Panc1 (cell line): ENCODE measurements at regions not wholly inside any gene's neighbourhood (a gene's known extent, or its start where the extent isn't known, plus 50 kb on each side); places are given as distances from the start of the nearest gene placed in this dataset.
"Not testable (repeated sequence)": the region's sequence is repeated elsewhere in the genome, so short reads cannot be mapped to it uniquely, and the experiment has no call there.

Experiments
- ATAC-seq: fragments of 200-7000 bp; cut with Tn5 transposase; 2 replicates; pipeline ENCODE4 v1.9.1; 2020; ENCODE audit warnings: mild to moderate bottlenecking, moderate library complexity
- BruUV-seq: library from RNA; stranded (reverse); fragments of 400-500 nt; replicated peaks from 2 replicates; lab custom pipeline; 2021; lab: Mats Ljungman, UMichigan
- CTCF ChIA-PET: fragments of 300-600 bp; sonication (Branson Sonifier 250); formaldehyde crosslinking; loops from one replicate; lab custom pipeline; 2022; ENCODE audit warnings: antibody characterized with exemption; lab: Charles Lee
- POLR2A ChIA-PET: fragments of 300-600 bp; sonication (Branson Sonifier 250); formaldehyde crosslinking; loops from one replicate; lab custom pipeline; 2022; ENCODE audit warnings: antibody characterized with exemption; lab: Charles Lee
- DNase-seq: peaks from one replicate; pipeline ENCODE4 v3.0.0-alpha.2; 2010; ENCODE audit warnings: low read depth, low spot score
- H3K27ac ChIP-seq: 2 replicates; pipeline ENCODE4 v1.5.1; 2011; ENCODE audit warnings: mild to moderate bottlenecking, low read length, inconsistent platforms
- H3K27me3 ChIP-seq: fragments of 200-500 bp; sonication (Bioruptor generic); 2 replicates; pipeline ENCODE4 v1.6.0; 2014; ENCODE audit warnings: low read length, inconsistent platforms; ENCODE audit not compliant: control insufficient read depth, insufficient read depth
- H3K36me3 ChIP-seq: fragments of 200-500 bp; sonication (Bioruptor generic); 2 replicates; pipeline ENCODE4 v1.5.1; 2014; ENCODE audit warnings: inconsistent platforms, mild to moderate bottlenecking, low read length, moderate library complexity; ENCODE audit not compliant: control insufficient read depth, insufficient read depth
- H3K4me1 ChIP-seq: 2 replicates; pipeline ENCODE4 v1.5.1; 2011; ENCODE audit warnings: inconsistent platforms, mild to moderate bottlenecking, low read length, moderate library complexity; ENCODE audit not compliant: control insufficient read depth, insufficient read depth
- H3K4me3 ChIP-seq, 2 experiments: 2 replicates each; pipeline ENCODE4 v1.5.1; 2011 to 2012; ENCODE audit warnings: low read depth in 2 of 2, low read length in 2 of 2, mild to moderate bottlenecking in 2 of 2, inconsistent platforms in 1 of 2, moderate library complexity in 1 of 2
- H3K9me3 ChIP-seq: fragments of 200-500 bp; sonication (Bioruptor generic); 2 replicates; pipeline ENCODE4 v1.5.1; 2014; ENCODE audit warnings: low read depth, mild to moderate bottlenecking, inconsistent platforms, low read length, moderate library complexity; ENCODE audit not compliant: control insufficient read depth, insufficient read depth
- POLR2AphosphoS5 ChIP-seq: IDR thresholded peaks from 2 replicates; pipeline ENCODE4 v1.6.1; 2012; ENCODE audit warnings: mild to moderate bottlenecking, low read depth, low read length, moderate library complexity
- SIN3A ChIP-seq: IDR thresholded peaks from 2 replicates; pipeline ENCODE4 v1.6.1; 2012; ENCODE audit warnings: low read depth, mild to moderate bottlenecking, low read length, moderate library complexity, borderline replicate concordance; ENCODE audit not compliant: insufficient read depth
- TCF7L2 ChIP-seq: IDR thresholded peaks from 2 replicates; pipeline ENCODE4 v1.6.1; 2011; ENCODE audit warnings: mild to moderate bottlenecking, low read depth, low read length, inconsistent platforms
- in situ Hi-C: cut with HindIII; loops from 2 replicates; pipeline ENCODE4 v1.10.0; 2016; ENCODE audit warnings: low sequenced_read_pairs, low pct_unique_long_range_greater_than_20kb
- intact Hi-C: fragments of 100-400 bp; cut with micrococcal nuclease; formaldehyde crosslinking; loops from one replicate; pipeline ENCODE4 v1.10.0; 2022; ENCODE audit not compliant: unreplicated experiment
- TF ChIP-seq, protein P1 (sequence below): fragments of 450-650 bp; IDR thresholded peaks from 2 replicates; pipeline ENCODE4 v1.5.1; 2017; ENCODE audit warnings: mild to moderate bottlenecking
- TF ChIP-seq, protein P2 (sequence below), 2 experiments: IDR thresholded peaks; 2 replicates each; pipeline ENCODE4 v1.6.1; 2011 to 2012; ENCODE audit warnings: low read depth in 2 of 2, control low read depth in 1 of 2, low read length in 1 of 2, mild to moderate bottlenecking in 1 of 2, moderate library complexity in 1 of 2; ENCODE audit not compliant: insufficient read depth in 1 of 2

DNA sequence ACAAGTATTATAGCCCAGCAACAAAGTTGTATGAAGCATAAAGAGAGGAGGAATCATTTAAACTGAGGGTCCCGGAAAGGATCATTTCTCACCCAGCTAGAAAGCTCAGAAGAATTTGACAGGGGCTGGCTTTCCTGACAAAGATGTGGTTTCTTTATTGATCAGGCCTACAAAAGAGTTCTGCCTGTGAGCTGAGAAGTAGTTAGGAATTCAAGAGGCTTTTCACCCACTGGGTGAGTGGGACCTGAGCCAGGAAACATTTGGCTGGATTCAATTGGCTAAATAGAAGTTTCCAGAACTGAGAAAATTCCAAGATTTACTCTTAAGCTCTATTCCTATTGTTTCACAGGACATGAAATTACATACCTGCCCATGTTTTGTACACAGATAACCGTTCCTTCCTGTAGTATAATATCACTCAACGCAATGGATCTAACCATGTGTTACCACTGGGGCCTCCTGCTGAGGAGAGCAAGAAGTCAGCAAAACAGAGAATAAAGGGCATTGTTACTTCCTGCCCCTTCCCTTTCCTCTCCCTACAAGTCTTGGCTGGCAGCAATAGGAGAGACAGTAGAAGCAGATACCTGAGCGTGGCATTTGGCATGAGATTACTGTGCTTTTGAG is 53.9 kb upstream of the PAPSS2 start:
- TF ChIP-seq POLR2AphosphoS5 = no peak
- TF ChIP-seq TCF7L2 = no peak
- TF ChIP-seq, protein P1, sequence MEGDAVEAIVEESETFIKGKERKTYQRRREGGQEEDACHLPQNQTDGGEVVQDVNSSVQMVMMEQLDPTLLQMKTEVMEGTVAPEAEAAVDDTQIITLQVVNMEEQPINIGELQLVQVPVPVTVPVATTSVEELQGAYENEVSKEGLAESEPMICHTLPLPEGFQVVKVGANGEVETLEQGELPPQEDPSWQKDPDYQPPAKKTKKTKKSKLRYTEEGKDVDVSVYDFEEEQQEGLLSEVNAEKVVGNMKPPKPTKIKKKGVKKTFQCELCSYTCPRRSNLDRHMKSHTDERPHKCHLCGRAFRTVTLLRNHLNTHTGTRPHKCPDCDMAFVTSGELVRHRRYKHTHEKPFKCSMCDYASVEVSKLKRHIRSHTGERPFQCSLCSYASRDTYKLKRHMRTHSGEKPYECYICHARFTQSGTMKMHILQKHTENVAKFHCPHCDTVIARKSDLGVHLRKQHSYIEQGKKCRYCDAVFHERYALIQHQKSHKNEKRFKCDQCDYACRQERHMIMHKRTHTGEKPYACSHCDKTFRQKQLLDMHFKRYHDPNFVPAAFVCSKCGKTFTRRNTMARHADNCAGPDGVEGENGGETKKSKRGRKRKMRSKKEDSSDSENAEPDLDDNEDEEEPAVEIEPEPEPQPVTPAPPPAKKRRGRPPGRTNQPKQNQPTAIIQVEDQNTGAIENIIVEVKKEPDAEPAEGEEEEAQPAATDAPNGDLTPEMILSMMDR = no peak
- TF ChIP-seq, protein P2, sequence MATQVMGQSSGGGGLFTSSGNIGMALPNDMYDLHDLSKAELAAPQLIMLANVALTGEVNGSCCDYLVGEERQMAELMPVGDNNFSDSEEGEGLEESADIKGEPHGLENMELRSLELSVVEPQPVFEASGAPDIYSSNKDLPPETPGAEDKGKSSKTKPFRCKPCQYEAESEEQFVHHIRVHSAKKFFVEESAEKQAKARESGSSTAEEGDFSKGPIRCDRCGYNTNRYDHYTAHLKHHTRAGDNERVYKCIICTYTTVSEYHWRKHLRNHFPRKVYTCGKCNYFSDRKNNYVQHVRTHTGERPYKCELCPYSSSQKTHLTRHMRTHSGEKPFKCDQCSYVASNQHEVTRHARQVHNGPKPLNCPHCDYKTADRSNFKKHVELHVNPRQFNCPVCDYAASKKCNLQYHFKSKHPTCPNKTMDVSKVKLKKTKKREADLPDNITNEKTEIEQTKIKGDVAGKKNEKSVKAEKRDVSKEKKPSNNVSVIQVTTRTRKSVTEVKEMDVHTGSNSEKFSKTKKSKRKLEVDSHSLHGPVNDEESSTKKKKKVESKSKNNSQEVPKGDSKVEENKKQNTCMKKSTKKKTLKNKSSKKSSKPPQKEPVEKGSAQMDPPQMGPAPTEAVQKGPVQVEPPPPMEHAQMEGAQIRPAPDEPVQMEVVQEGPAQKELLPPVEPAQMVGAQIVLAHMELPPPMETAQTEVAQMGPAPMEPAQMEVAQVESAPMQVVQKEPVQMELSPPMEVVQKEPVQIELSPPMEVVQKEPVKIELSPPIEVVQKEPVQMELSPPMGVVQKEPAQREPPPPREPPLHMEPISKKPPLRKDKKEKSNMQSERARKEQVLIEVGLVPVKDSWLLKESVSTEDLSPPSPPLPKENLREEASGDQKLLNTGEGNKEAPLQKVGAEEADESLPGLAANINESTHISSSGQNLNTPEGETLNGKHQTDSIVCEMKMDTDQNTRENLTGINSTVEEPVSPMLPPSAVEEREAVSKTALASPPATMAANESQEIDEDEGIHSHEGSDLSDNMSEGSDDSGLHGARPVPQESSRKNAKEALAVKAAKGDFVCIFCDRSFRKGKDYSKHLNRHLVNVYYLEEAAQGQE (IDR thresholded peaks at IDR 0.05; ENCODE audit: insufficient read depth in 1 of 2, low read depth in 2 of 2, low read length in 1 of 2) = no peak
- TF ChIP-seq SIN3A = no peak
- DNase-seq (no peak), ATAC-seq (no peak)
- H3K9me3 ChIP-seq = no peaks in the 10 kb centered on the region
- CTCF ChIA-PET = no interaction called here
- in situ Hi-C loops (no loop called here), intact Hi-C loops (no loop called here)
- H3K4me1 ChIP-seq = no peaks in the 10 kb centered on the region; the same call in 1 of the 2 replicates
- H3K36me3 ChIP-seq = no peaks in the 10 kb centered on the region
- BruUV-seq = no TSS peak
- H3K4me3 ChIP-seq = no peak overlapping the region
- POLR2A ChIA-PET = no interaction called here
- no peaks in the 10 kb centered on the region for H3K27me3 ChIP-seq
- H3K27ac ChIP-seq = no peak overlapping the region

DNA sequence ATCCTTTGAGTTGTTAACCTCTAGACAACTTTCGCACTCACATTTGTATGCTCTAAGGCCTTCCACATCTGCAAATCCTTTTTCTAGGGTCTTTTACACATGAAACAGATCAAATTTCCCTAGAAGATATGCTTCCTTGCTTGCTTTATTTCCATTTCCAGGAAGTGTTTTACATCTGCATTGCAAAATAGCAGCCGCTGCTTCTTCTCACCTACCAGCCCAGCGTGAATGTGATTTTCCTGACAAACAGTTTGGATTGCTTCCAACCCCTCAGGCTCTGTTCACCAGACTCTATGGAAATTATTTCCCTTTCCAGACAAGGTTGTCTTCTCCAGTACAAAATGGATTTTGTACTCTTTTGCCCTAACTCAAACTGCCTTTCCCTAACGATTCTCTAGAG is 50.9 kb upstream of the PAPSS2 start:
- POLR2A ChIA-PET = no interaction called here
- H3K4me3 ChIP-seq = no peak overlapping the region
- TF ChIP-seq TCF7L2 (no peak), POLR2AphosphoS5 (no peak), SIN3A (no peak)
- TF ChIP-seq, protein P1 = no peak
- TF ChIP-seq, protein P2 (IDR thresholded peaks at IDR 0.05; ENCODE audit: insufficient read depth in 1 of 2, low read depth in 2 of 2, low read length in 1 of 2) = no peak
- H3K27me3 ChIP-seq = no peaks in the 10 kb centered on the region
- H3K36me3 ChIP-seq = no peaks in the 10 kb centered on the region
- H3K27ac ChIP-seq = no peak overlapping the region
- in situ Hi-C loops = no loop called here
- no peak for ATAC-seq
- no peaks in the 10 kb centered on the region; the same call in 1 of the 2 replicates for H3K4me1 ChIP-seq
- intact Hi-C loops = no loop called here
- CTCF ChIA-PET = no interaction called here
- no TSS peak for BruUV-seq
- DNase-seq = no peak
- H3K9me3 ChIP-seq = no peaks in the 10 kb centered on the region

DNA sequence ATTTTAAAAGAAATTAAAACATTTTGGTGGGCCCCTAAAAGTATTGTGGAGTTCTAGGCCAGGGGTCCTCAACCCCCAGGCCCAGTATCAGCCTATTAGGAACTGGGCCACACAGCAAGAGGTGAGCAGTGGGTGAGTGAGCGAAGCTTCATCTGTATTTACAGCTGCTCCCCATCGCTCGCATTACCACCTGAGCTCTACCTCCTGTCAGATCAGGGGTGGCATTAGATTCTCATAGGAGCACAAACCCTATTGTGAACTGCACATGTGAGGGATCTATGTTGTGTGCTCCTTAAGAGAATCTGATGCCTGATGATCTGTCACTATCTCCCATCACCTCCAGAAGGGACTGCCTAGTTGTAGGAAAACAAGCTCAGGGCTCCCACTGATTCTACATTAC is 50.1 kb upstream of the PAPSS2 start:
- CTCF ChIA-PET, intact Hi-C loops: not testable (repeated sequence)

More for the DNA sequence above, 50.1 kb upstream of the PAPSS2 start:
- BruUV-seq, H3K4me1 ChIP-seq, POLR2A ChIA-PET, H3K4me3 ChIP-seq, H3K27me3 ChIP-seq, H3K27ac ChIP-seq, H3K36me3 ChIP-seq, H3K9me3 ChIP-seq, in situ Hi-C loops, DNase-seq, ATAC-seq: not testable (repeated sequence)
